H54 (cell line): ENCODE measurements at regions not wholly inside any gene's neighbourhood (a gene's known extent, or its start where the extent isn't known, plus 50 kb on each side); places are given as distances from the start of the nearest gene placed in this dataset.

Experiments used
- DNase-seq: peaks from one replicate; pipeline ENCODE4 v3.0.0; 2011; ENCODE audit warnings: low spot score, mixed read lengths; ENCODE audit not compliant: insufficient read length
- FAIRE-seq: peaks from 3 replicates; lab custom pipeline; 2011; peaks lifted over from hg19 to GRCh38; lab: Jason Lieb, UNC
- POLR2A ChIP-seq: IDR thresholded peaks from 2 replicates; pipeline ENCODE4 v1.6.1; 2011; ENCODE audit warnings: low read depth, mild to moderate bottlenecking, low read length

DNA sequence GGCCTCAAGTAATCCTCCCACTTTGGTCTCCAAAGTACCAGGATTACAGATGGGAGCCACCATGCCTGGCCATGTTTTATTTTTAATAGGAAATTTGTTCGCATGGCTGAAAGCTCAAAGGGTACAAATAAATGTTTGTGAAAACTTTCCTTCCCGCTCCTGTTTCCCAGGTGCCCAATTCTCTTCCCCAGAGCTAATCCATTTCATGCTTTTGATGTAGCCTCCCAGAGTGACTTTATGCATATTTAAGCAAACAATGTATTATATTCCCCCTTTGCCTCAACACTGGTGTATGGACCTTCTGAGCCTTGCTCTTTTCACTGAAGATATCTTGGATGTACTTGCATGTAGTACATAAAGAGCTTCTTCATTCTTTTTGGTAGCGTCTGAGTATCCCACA is 52.5 kb upstream of the ITSN2 start:
- no peak for DNase-seq
- FAIRE-seq, result no peak
- no peak for TF ChIP-seq POLR2A

DNA sequence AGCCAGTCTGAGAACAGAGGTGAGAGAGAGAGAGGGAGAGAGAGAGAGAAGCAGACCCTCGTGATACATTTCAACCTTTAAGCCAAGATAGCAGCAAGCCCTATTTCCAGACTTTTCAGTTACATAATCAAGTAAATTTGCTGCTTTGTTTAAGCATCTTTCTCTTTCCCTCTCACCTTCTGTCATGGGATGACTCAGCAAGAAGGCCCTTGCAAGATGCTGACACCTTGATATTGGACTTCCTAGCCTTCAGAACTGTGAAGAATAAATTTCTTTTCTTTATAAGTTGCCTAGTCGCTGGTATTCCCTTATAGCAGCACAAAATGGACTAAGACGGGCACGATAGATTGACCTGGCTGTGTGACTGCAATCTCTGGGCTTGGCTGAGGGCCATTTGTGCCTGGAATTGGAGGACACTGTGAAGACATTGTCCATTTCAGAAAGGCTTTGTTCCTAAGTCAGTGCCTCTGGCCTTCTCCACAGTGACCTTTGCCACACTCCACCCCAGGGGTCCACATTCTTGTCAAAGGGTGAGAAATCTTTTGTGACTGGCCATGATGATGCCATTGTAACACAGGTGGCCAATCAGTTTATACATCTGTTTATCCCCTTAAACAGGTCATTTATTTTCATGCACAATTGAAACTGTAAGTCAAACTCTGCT is 51.3 kb upstream of the ITSN2 start:
- DNase-seq (no peak), FAIRE-seq (no peak)

DNA sequence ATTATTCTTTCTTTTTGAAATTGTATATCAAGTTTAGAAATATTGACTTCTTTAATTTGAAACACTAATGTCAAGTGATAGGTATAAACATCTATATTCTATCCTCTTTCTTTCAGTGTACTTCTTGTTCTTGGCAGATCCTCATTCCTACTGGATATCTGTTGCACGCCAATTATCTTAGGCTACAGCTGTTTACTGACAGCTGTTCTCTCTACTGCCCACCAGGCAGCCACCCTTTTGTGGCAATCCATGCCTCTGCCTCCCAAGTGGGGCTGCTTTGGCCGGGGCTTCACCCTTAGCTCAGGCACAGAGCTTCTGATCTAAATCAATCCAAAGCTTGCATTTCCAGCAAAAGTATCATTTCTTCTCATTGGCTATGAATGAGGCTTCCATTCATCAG is 50.6 kb upstream of the ITSN2 start:
- DNase-seq, result no peak
- FAIRE-seq, result no peak
- TF ChIP-seq POLR2A, result no peak

More for the DNA sequence above, 51.3 kb upstream of the ITSN2 start:
- TF ChIP-seq POLR2A, result no peak

GRCh38 chr2:24409700-24410556 is 49.6 kb upstream of the ITSN2 start:
- FAIRE-seq, result peak; percentile 82
- TF ChIP-seq POLR2A, result no peak
- DNase-seq, result peak; percentile 41
